ENCODE measurements at regions not wholly inside any gene's neighbourhood (a gene's known extent, or its start where the extent isn't known, plus 50 kb on each side); places are given as distances from the start of the nearest gene placed in this dataset.
"Not testable (repeated sequence)": the region's sequence is repeated elsewhere in the genome, so short reads cannot be mapped to it uniquely, and the experiment has no call there.

DNA sequence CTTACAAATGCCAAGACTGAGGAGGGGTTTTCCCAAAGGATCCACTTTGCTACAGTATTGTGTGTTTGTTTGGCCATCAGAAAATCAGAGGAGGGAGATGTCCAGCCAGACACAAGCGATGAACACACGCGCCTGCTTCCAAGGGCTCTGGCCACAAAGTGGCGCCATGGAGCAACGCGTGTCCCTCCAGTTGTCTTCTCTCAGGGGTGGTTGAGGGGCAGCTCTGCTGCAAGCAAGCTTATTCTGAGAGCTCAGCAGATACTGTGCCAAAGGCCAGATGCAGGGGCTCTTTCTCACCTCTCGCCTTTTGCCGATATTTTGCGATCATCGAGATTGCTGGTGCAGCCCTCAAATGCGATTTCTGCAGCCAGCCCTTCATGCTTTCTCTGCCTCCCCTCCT is 88.9 kb upstream of the OSBPL11 start:
- no peak overlapping the region for H3K4me3 ChIP-seq (ENCODE audit: low read depth, low read length, poor library complexity, severe bottlenecking)
- BruUV-seq (replicated peaks): no TSS peak
- intact Hi-C loops (cut with micrococcal nuclease; ENCODE audit: unreplicated experiment): no loop called here
- no peaks in the 10 kb centered on the region for H4K20me1 ChIP-seq (ENCODE audit: insufficient read depth, low read length)
- H3K4me1 ChIP-seq (ENCODE audit: insufficient read depth, low read length, poor library complexity, severe bottlenecking): no peaks in the 10 kb centered on the region
- H3K79me2 ChIP-seq (ENCODE audit: insufficient read depth, low read depth, low read length): no peaks in the 10 kb centered on the region
- peak; percentile 4 for DNase-seq (ENCODE audit: low spot score)
- ChIA-PET CTCF (ENCODE audit: unreplicated experiment) (no interaction called here), POLR2A (no interaction called here)
- TF ChIP-seq, protein P1, sequence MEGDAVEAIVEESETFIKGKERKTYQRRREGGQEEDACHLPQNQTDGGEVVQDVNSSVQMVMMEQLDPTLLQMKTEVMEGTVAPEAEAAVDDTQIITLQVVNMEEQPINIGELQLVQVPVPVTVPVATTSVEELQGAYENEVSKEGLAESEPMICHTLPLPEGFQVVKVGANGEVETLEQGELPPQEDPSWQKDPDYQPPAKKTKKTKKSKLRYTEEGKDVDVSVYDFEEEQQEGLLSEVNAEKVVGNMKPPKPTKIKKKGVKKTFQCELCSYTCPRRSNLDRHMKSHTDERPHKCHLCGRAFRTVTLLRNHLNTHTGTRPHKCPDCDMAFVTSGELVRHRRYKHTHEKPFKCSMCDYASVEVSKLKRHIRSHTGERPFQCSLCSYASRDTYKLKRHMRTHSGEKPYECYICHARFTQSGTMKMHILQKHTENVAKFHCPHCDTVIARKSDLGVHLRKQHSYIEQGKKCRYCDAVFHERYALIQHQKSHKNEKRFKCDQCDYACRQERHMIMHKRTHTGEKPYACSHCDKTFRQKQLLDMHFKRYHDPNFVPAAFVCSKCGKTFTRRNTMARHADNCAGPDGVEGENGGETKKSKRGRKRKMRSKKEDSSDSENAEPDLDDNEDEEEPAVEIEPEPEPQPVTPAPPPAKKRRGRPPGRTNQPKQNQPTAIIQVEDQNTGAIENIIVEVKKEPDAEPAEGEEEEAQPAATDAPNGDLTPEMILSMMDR (conservative IDR thresholded peaks at IDR 0.05; ENCODE audit: low read length): peak; percentile 51
- no peak for TF ChIP-seq EZH2phosphoT487 (IDR thresholded peaks at IDR 0.05; ENCODE audit: borderline replicate concordance, low read depth, low read length)
- H3K27ac ChIP-seq (ENCODE audit: low read depth, low read length, poor library complexity, severe bottlenecking): no peak overlapping the region
- no peak overlapping the region for H3K4me2 ChIP-seq (ENCODE audit: low read length)
- no peaks in the 10 kb centered on the region for H3K9me2 ChIP-seq (ENCODE audit: insufficient read depth, low read length)
- H3K9me3 ChIP-seq (ENCODE audit: low read length): no peaks in the 10 kb centered on the region
- no peaks in the 10 kb centered on the region for H3K36me3 ChIP-seq (ENCODE audit: insufficient read depth, low read length)
- H2AFZ ChIP-seq (ENCODE audit: low read length): no peak overlapping the region

DNA sequence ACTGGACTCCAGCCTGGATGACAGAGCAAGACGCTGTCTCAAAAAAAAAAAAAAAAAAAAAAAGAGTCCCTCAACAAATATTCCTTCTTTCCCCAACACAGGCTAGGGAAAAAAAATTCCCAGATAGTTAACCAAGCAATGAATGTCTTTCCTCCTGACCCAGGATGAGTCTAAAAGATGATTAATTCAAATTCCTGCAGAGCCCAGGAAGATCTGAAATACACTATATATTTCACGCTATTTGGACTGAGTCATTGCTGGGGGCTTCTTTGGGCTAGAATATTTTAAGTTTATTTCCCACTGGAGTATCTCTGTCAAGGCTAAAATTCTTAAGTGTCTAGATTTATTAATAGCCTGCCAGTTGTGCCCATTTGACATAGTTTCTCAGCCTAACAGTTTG is 90.4 kb upstream of the OSBPL11 start:
- intact Hi-C loops (cut with micrococcal nuclease; ENCODE audit: unreplicated experiment); BruUV-seq (replicated peaks); H2AFZ ChIP-seq (ENCODE audit: low read length); H3K36me3 ChIP-seq (ENCODE audit: insufficient read depth, low read length); H3K9me2 ChIP-seq (ENCODE audit: insufficient read depth, low read length); H3K9me3 ChIP-seq (ENCODE audit: low read length); DNase-seq (ENCODE audit: low spot score); H3K4me3 ChIP-seq (ENCODE audit: low read depth, low read length, poor library complexity, severe bottlenecking); H3K79me2 ChIP-seq (ENCODE audit: insufficient read depth, low read depth, low read length); POLR2A ChIA-PET; H3K4me2 ChIP-seq (ENCODE audit: low read length); H3K4me1 ChIP-seq (ENCODE audit: insufficient read depth, low read length, poor library complexity, severe bottlenecking); H3K27ac ChIP-seq (ENCODE audit: low read depth, low read length, poor library complexity, severe bottlenecking); H4K20me1 ChIP-seq (ENCODE audit: insufficient read depth, low read length); CTCF ChIA-PET (ENCODE audit: unreplicated experiment): not testable (repeated sequence)

DNA sequence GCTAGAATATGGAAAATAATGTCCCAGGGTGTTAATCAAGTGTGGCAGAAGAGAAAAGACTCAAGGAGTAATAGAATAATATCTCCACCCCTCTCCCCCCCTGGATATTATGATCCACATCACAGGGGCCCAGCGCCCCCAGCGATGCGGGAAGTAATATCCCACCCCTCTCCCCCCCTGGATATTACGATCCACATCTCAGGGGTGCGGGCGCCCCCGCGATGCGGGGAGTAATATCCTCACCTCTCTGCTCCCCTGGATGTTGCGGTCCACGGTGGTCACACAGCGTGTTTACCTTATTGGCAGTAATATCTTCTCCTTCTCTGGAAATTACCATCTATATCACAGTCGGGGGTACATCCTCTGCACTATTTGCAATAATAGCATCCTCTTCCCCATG is 97.1 kb upstream of the OSBPL11 start:
- Histone ChIP-seq H3K4me2 (ENCODE audit: low read length) (no peak overlapping the region), H3K27ac (ENCODE audit: low read depth, low read length, poor library complexity, severe bottlenecking) (no peak overlapping the region), H3K79me2 (ENCODE audit: insufficient read depth, low read depth, low read length) (no peaks in the 10 kb centered on the region), H3K9me2 (ENCODE audit: insufficient read depth, low read length) (no peaks in the 10 kb centered on the region), H3K36me3 (ENCODE audit: insufficient read depth, low read length) (no peaks in the 10 kb centered on the region), H3K4me3 (ENCODE audit: low read depth, low read length, poor library complexity, severe bottlenecking) (no peak overlapping the region), H3K9me3 (ENCODE audit: low read length) (no peaks in the 10 kb centered on the region), H3K4me1 (ENCODE audit: insufficient read depth, low read length, poor library complexity, severe bottlenecking) (no peaks in the 10 kb centered on the region), H2AFZ (ENCODE audit: low read length) (no peak overlapping the region), H4K20me1 (ENCODE audit: insufficient read depth, low read length) (no peaks in the 10 kb centered on the region)
- DNase-seq (ENCODE audit: low spot score): no peak
- ChIA-PET POLR2A (no interaction called here), CTCF (ENCODE audit: unreplicated experiment) (no interaction called here)
- TF ChIP-seq EZH2phosphoT487 (IDR thresholded peaks at IDR 0.05; ENCODE audit: borderline replicate concordance, low read depth, low read length): no peak
- TF ChIP-seq, protein P1 (conservative IDR thresholded peaks at IDR 0.05; ENCODE audit: low read length): no peak
- intact Hi-C loops (cut with micrococcal nuclease; ENCODE audit: unreplicated experiment): no loop called here
- BruUV-seq (replicated peaks): no TSS peak
